PC-9 (cell line): ENCODE measurements at regions not wholly inside any gene's neighbourhood (a gene's known extent, or its start where the extent isn't known, plus 50 kb on each side); places are given as distances from the start of the nearest gene placed in this dataset.

Experiments
- BruUV-seq: library from RNA; stranded (reverse); fragments of 400-500 nt; replicated peaks from 2 replicates; lab custom pipeline; 2021; lab: Mats Ljungman, UMichigan
- CTCF ChIA-PET: fragments of 300-600 bp; sonication (Branson Sonifier 250); formaldehyde crosslinking; loops from one replicate; lab custom pipeline; 2022; ENCODE audit warnings: antibody characterized with exemption; lab: Charles Lee
- POLR2A ChIA-PET: fragments of 300-600 bp; sonication (Branson Sonifier 250); formaldehyde crosslinking; loops from one replicate; lab custom pipeline; 2022; ENCODE audit warnings: antibody characterized with exemption; ENCODE audit not compliant: unreplicated experiment; lab: Charles Lee
- DNase-seq, 2 experiments: peaks; one replicate each; pipeline versions ENCODE4 v3.0.0 to v3.0.0-alpha.2; 2015 to 2022; ENCODE audit warnings: mixed read lengths in 1 of 2
- H2AFZ ChIP-seq: fragments of 200-600 bp; sonication (generic); 2 replicates; pipeline ENCODE4 v1.8.1; 2017; ENCODE audit warnings: antibody characterized with exemption
- H3F3A ChIP-seq: fragments of 200-600 bp; sonication (generic); 2 replicates; pipeline ENCODE4 v1.8.1; 2017; ENCODE audit warnings: antibody characterized with exemption, mild to moderate bottlenecking, low read depth; ENCODE audit not compliant: insufficient read depth
- H3K27ac ChIP-seq: fragments of 200-600 bp; sonication (generic); 2 replicates; pipeline ENCODE4 v1.6.1; 2016; ENCODE audit warnings: mixed run types
- H3K27me3 ChIP-seq: fragments of 200-600 bp; sonication (generic); 2 replicates; pipeline ENCODE4 v1.6.1; 2016; ENCODE audit warnings: low read depth, mixed run types; ENCODE audit not compliant: insufficient read depth
- H3K36me3 ChIP-seq: fragments of 200-600 bp; sonication (generic); 2 replicates; pipeline ENCODE4 v1.6.1; 2016; ENCODE audit warnings: low read depth, mixed run types
- H3K4me1 ChIP-seq: fragments of 200-600 bp; sonication (generic); replicated peaks from 2 replicates; pipeline ENCODE4 v1.6.1; 2016; ENCODE audit warnings: mixed run types; ENCODE audit not compliant: insufficient read depth
- H3K4me2 ChIP-seq: fragments of 200-600 bp; sonication (generic); 2 replicates; pipeline ENCODE4 v1.6.1; 2017; ENCODE audit warnings: mixed run types
- H3K4me3 ChIP-seq: fragments of 200-600 bp; sonication (generic); 2 replicates; pipeline ENCODE4 v1.6.1; 2016; ENCODE audit warnings: mixed run types
- H3K79me2 ChIP-seq: fragments of 200-600 bp; sonication (generic); 2 replicates; pipeline ENCODE4 v1.6.1; 2017; ENCODE audit warnings: low read depth, mixed run types
- H3K9me2 ChIP-seq: fragments of 200-600 bp; sonication (generic); 2 replicates; pipeline ENCODE4 v1.8.1; 2017; ENCODE audit warnings: mild to moderate bottlenecking; ENCODE audit not compliant: insufficient read depth
- H3K9me3 ChIP-seq: fragments of 200-600 bp; sonication (generic); 2 replicates; pipeline ENCODE4 v1.8.1; 2016; ENCODE audit warnings: low read depth; ENCODE audit not compliant: insufficient read depth
- H4K20me1 ChIP-seq: fragments of 200-600 bp; sonication (generic); 2 replicates; pipeline ENCODE4 v1.8.1; 2017; ENCODE audit not compliant: insufficient read depth
- EZH2 ChIP-seq: fragments of 200-600 bp; sonication (generic); IDR thresholded peaks from 2 replicates; pipeline ENCODE4 v1.8.0; 2017; ENCODE audit warnings: antibody characterized with exemption, low read depth
- intact Hi-C: fragments of 100-400 bp; cut with micrococcal nuclease; formaldehyde crosslinking; loops from one replicate; pipeline ENCODE4 v1.10.0; 2022; ENCODE audit not compliant: unreplicated experiment
- TF ChIP-seq, protein P1 (sequence below): fragments of 200-600 bp; sonication (generic); conservative IDR thresholded peaks from 2 replicates; pipeline ENCODE4 v1.6.1; 2017; ENCODE audit warnings: mixed run types, antibody characterized with exemption, mild to moderate bottlenecking, moderate library complexity

DNA sequence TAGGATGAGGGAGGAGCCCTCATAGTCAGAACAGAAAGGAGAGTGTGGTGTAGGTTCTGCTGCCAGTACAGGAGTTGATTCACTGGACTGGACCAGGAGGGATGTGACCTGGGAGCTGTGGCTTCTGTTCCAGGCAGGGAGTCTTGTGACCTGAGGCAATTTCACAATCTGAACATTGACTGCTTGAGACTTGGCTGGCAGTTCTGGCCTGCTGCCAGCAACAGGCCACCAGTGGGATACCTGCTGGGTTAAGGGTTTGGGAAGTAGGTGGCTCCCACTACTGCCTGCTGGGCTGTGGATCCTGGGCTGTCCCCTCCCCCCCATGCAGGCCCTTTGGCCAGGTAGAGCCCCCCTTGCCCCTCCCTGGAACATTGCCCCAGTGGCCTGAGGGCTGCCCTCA is 268.6 kb upstream of the ARRDC3 start:
- no peak overlapping the region for H2AFZ ChIP-seq
- no peaks in the 10 kb centered on the region for H3K9me2 ChIP-seq
- H4K20me1 ChIP-seq: no peaks in the 10 kb centered on the region
- no peak overlapping the region for H3K4me3 ChIP-seq
- no peaks in the 10 kb centered on the region for H3K36me3 ChIP-seq
- H3K27ac ChIP-seq: no peak overlapping the region
- DNase-seq: no peak
- H3K79me2 ChIP-seq: no peaks in the 10 kb centered on the region
- no peaks in the 10 kb centered on the region for H3K4me1 ChIP-seq
- intact Hi-C loops: no loop called here
- POLR2A ChIA-PET: no interaction called here
- H3K27me3 ChIP-seq: no peaks in the 10 kb centered on the region
- H3K9me3 ChIP-seq: peaks cover 5% of the 10 kb centered on the region
- no TSS peak for BruUV-seq
- TF ChIP-seq EZH2: no peak
- TF ChIP-seq, protein P1, sequence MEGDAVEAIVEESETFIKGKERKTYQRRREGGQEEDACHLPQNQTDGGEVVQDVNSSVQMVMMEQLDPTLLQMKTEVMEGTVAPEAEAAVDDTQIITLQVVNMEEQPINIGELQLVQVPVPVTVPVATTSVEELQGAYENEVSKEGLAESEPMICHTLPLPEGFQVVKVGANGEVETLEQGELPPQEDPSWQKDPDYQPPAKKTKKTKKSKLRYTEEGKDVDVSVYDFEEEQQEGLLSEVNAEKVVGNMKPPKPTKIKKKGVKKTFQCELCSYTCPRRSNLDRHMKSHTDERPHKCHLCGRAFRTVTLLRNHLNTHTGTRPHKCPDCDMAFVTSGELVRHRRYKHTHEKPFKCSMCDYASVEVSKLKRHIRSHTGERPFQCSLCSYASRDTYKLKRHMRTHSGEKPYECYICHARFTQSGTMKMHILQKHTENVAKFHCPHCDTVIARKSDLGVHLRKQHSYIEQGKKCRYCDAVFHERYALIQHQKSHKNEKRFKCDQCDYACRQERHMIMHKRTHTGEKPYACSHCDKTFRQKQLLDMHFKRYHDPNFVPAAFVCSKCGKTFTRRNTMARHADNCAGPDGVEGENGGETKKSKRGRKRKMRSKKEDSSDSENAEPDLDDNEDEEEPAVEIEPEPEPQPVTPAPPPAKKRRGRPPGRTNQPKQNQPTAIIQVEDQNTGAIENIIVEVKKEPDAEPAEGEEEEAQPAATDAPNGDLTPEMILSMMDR: no peak
- CTCF ChIA-PET: no interaction called here
- H3F3A ChIP-seq: no peaks in the 10 kb centered on the region
- no peak overlapping the region for H3K4me2 ChIP-seq

DNA sequence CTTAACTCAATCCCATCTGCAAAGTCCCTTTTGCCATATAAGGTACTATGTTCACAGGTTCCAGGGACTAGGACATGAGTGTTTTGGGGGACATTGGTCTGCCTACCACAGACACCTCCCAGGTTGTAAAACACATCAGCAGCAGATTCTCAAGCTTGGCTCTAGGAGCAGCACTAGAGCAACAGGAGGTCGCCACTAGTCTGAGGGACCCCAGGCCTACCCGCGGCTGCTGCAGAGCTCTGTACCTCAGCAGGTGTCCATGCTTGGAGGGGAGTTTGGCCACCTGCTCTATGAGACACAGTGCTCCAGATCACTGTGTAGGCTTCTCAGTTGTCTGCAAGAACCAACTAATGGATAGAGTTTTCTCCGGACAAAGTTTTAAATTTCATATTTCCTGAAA is 262.2 kb upstream of the ARRDC3 start:
- no peaks in the 10 kb centered on the region for H4K20me1 ChIP-seq
- no peaks in the 10 kb centered on the region for H3K4me1 ChIP-seq
- no peak overlapping the region for H3K27ac ChIP-seq
- H3K4me3 ChIP-seq: no peak overlapping the region
- no TSS peak for BruUV-seq
- intact Hi-C loops: loop anchor here (10.0 kb wide), 1 partner anchor 1939 kb away; the partner anchor contains the start of genes NR2F1 and NR2F1-AS1
- no peak overlapping the region for H2AFZ ChIP-seq
- no peaks in the 10 kb centered on the region for H3K27me3 ChIP-seq
- no peaks in the 10 kb centered on the region for H3K9me2 ChIP-seq
- no peaks in the 10 kb centered on the region; the same call in 1 of the 2 replicates for H3K9me3 ChIP-seq
- TF ChIP-seq, protein P1: no peak
- TF ChIP-seq EZH2: no peak
- no peaks in the 10 kb centered on the region for H3K36me3 ChIP-seq
- ChIA-PET CTCF (no interaction called here), POLR2A (no interaction called here)
- H3F3A ChIP-seq: no peaks in the 10 kb centered on the region
- no peaks in the 10 kb centered on the region for H3K79me2 ChIP-seq
- DNase-seq: no peak
- no peak overlapping the region for H3K4me2 ChIP-seq

DNA sequence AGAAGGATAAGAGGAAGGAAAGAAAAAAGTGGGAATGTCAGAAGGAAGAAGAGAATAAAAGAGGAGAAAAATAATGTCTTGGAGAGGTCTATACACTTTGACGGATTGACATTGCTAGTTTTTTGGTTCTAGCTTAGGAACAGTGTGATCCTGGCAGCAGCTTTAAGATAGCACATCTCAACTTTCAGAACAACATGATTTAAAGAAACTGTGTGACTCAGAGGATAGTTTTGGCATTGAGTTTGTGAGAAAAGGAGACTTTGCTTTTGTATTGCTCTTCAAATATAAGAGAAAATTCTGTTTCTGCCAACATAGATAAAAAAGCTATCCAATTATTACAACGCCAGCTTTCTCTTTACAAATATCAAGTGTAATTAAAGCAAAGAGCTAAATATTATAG is 260.7 kb upstream of the ARRDC3 start:
- CTCF ChIA-PET: no interaction called here
- POLR2A ChIA-PET: interaction anchor here (0.6 kb wide), 1 partner anchor 1546 kb away, joined by 3 read pairs; no protein-coding TSS in a partner anchor
- intact Hi-C loops: loop anchor here (5.0 to 10.0 kb wide), 3 partner anchors 284 to 1941 kb away; partner anchors contain the start of genes NR2F1 and NR2F1-AS1
- H3K9me3 ChIP-seq: no peaks in the 10 kb centered on the region; the same call in 1 of the 2 replicates
- no peaks in the 10 kb centered on the region for H3K9me2 ChIP-seq
- no peak overlapping the region for H3K4me3 ChIP-seq
- H2AFZ ChIP-seq: no peak overlapping the region
- BruUV-seq: no TSS peak
- TF ChIP-seq EZH2: no peak
- TF ChIP-seq, protein P1: no peak
- H3K36me3 ChIP-seq: no peaks in the 10 kb centered on the region
- no peaks in the 10 kb centered on the region for H3K79me2 ChIP-seq
- no peaks in the 10 kb centered on the region for H3F3A ChIP-seq
- no peak overlapping the region for H3K4me2 ChIP-seq
- no peaks in the 10 kb centered on the region for H3K27me3 ChIP-seq
- no peak overlapping the region for H3K27ac ChIP-seq
- no peak for DNase-seq
- no peaks in the 10 kb centered on the region for H3K4me1 ChIP-seq
- no peaks in the 10 kb centered on the region for H4K20me1 ChIP-seq
